Stimulated activated naive B cell treated with anti-CD40 and anti-IgM and Interleukin-4, amounts not matched to agents 10 μg/mL and 1 μg/mL and 100 μg/mL, for 72 hours (primary cell): ENCODE measurements at regions not wholly inside any gene's neighbourhood (a gene's known extent, or its start where the extent isn't known, plus 50 kb on each side); places are given as distances from the start of the nearest gene placed in this dataset.

Experiments used
- ATAC-seq, 2 donors: fragments of 150-1000 bp; cut with Tn5 transposase; replicated peaks; 2 replicates each; pipeline ENCODE4 v1.10.0; 2021; ENCODE audit warnings: moderate library complexity in 1 of 2
- DNase-seq: peaks from one replicate; pipeline ENCODE4 v3.0.0; 2021
- H3K27ac Mint-ChIP-seq: one replicate; pipeline ENCODE4 v1.8.0; 2022; ENCODE audit warnings: mild to moderate bottlenecking, mixed read lengths
- H3K27me3 Mint-ChIP-seq, 2 donors: one replicate each; pipeline ENCODE4 v1.8.0; 2022; ENCODE audit warnings: mixed read lengths in 2 of 2
- H3K36me3 Mint-ChIP-seq, 2 donors: one replicate each; pipeline ENCODE4 v1.8.0; 2022; ENCODE audit warnings: mixed read lengths in 2 of 2, mild to moderate bottlenecking in 1 of 2
- H3K4me1 Mint-ChIP-seq, 2 donors: one replicate each; pipeline ENCODE4 v1.8.0; 2022; ENCODE audit warnings: mixed read lengths in 2 of 2, mild to moderate bottlenecking in 1 of 2
- H3K4me3 Mint-ChIP-seq, 2 donors: one replicate each; pipeline ENCODE4 v1.8.0; 2022; ENCODE audit warnings: mild to moderate bottlenecking in 2 of 2, mixed read lengths in 2 of 2, moderate library complexity in 1 of 2
- H3K9me3 Mint-ChIP-seq, 2 donors: one replicate each; pipeline ENCODE4 v1.8.0; 2022; ENCODE audit warnings: mixed read lengths in 2 of 2, mild to moderate bottlenecking in 1 of 2

DNA sequence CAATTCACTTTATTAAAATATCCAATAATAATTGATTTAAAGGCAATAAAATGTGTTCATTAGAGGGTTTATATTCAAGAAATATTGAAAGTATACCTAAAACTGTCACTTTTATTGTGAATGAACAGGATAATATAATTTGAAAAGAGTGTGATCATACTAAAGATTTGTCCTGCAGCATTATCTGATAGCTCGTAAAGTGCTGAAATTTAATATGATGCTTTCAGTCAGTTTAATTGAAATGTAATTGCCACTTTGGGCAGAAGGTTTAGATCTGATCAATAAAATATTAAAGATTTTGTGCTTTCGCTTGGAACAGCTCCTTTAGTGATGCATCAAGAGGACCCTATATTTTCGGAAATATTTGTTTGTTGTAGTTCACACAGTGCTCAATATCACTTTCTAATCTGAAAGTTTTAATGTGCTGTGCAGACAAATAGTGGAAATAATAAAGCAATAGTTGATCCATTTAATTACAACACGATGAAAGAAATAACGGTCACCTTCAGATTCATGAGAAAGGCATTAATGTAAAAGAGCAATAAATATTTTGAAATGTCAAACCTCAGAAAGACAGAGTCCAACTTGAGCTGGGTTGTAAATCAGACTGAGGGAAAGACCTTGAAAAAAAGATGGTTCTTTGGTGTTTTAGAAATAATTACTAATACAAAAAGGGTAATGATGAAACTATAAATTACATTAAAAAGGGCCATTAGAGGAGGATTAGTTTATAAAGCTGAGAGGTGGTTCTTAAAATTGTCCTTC lies 129.7 kb upstream of the MEIS2 start:
- no peak for DNase-seq

GRCh38 chr15:37245358-37245757 lies 145.0 kb upstream of the MEIS2 start:
- no peak for DNase-seq
- no peak overlapping the region for H3K4me3 Mint-ChIP-seq

More for the DNA sequence above, 129.7 kb upstream of the MEIS2 start:
- Mint-ChIP-seq H3K27ac (no peak overlapping the region), H3K4me3 (no peak overlapping the region), H3K27me3 (no peaks in the 10 kb centered on the region), H3K4me1 (no peaks in the 10 kb centered on the region), H3K36me3 (no peaks in the 10 kb centered on the region), H3K9me3 (peaks cover 0 to 5% of the 10 kb centered on the region in 2 donors)
- no peak for ATAC-seq

DNA sequence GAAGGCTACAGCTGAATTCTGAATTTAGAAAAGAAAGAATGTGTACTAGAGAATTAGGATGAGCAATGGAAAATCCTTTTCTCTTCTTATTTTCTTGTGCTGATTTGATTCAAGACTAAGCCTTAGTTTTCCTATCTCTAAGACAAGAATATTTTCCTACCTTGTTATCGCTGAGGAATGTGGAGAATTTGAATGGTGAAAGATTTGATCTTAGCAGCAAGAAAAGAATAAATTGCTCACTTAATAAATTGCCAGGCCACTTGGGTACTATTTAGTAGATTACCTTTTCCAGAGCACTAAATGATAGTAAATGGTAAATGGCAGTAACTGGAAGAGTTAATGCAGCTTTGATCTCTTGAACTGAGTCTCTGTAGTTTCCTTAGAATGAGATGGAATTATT lies 145.7 kb upstream of the MEIS2 start:
- no peak for DNase-seq
- H3K27me3 Mint-ChIP-seq, result no peaks in the 10 kb centered on the region
- no peak for ATAC-seq
- H3K4me3 Mint-ChIP-seq, result no peak overlapping the region
- no peaks in the 10 kb centered on the region for H3K4me1 Mint-ChIP-seq
- H3K9me3 Mint-ChIP-seq, result no peaks in the 10 kb centered on the region
- no peak overlapping the region for H3K27ac Mint-ChIP-seq
- no peaks in the 10 kb centered on the region for H3K36me3 Mint-ChIP-seq

More at GRCh38 chr15:37245358-37245757, 145.0 kb upstream of the MEIS2 start:
- Mint-ChIP-seq H3K36me3 (no peaks in the 10 kb centered on the region), H3K27ac (no peak overlapping the region), H3K4me1 (no peaks in the 10 kb centered on the region), H3K27me3 (no peaks in the 10 kb centered on the region), H3K9me3 (peaks cover 0 to 3% of the 10 kb centered on the region in 2 donors)
- ATAC-seq, result no peak

DNA sequence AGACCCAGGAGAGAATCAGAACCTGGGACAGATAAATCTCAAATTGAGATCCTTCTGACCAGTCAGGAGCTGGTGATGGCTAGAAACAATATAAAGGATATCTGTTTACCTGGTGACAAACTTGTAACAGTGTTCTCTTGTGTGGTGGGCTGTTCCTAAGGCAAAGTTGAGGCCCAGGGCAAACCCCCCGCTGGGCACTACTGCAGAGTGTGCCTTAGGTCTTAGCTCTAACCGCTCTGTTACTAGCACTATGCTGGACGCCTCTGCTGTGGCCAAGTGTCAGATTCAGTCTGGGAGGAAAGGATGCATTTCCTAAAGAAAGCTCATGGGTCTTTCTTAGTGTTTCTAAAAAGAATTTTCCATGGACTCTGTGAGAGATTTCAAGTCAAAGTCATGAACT lies 146.5 kb upstream of the MEIS2 start:
- no peak overlapping the region for H3K27ac Mint-ChIP-seq

DNA sequence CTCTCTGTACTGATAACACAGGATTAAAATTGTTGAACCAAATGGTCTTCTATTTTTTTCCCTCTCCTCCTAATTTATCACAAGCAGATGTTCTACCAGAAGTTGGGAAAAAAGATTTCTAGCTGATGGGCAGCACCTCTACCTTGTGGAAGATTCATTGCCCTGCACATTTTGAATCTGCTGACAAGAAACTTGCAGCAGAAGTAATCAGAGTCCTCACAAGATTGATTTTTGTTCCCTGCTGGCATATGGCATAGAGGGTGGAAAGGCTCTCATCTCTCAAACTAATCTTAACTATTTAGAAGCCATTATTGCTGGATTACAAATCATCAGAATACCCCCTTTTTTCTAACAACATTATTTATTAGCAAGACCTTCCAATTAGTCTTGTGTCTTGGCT lies 148.9 kb upstream of the MEIS2 start:
- Mint-ChIP-seq H3K9me3 (no peaks in the 10 kb centered on the region), H3K4me1 (no peaks in the 10 kb centered on the region), H3K36me3 (no peaks in the 10 kb centered on the region), H3K27ac (no peak overlapping the region), H3K27me3 (no peaks in the 10 kb centered on the region), H3K4me3 (no peak overlapping the region)
- DNase-seq (no peak), ATAC-seq (no peak)

More for the DNA sequence above, 146.5 kb upstream of the MEIS2 start:
- H3K27me3 Mint-ChIP-seq, result no peaks in the 10 kb centered on the region
- H3K9me3 Mint-ChIP-seq, result no peaks in the 10 kb centered on the region
- ATAC-seq, result no peak
- H3K36me3 Mint-ChIP-seq, result no peaks in the 10 kb centered on the region
- DNase-seq, result no peak
- no peaks in the 10 kb centered on the region for H3K4me1 Mint-ChIP-seq
- H3K4me3 Mint-ChIP-seq, result no peak overlapping the region

DNA sequence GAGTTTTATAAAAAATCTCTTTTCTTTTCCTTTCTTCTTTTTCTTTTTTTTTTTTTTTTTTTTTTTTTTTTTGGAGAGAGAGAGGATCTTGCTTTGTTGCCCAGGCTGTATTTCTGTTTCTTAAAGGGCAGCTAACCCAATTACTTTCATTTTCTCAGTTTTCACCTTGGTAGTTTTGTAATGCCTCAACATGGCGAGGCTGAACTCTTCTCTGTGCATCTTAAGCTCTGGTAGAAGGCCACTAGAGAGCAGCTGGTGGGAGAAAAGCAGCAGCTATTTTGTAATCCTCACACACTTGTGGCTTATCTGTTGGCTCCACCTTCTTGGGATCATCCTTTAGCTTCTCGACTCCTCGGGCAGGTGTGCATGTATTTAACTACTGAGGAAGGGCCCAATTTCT lies 152.2 kb upstream of the MEIS2 start:
- DNase-seq (no peak), ATAC-seq (no peak)
- no peaks in the 10 kb centered on the region for H3K9me3 Mint-ChIP-seq
- no peak overlapping the region for H3K4me3 Mint-ChIP-seq
- no peaks in the 10 kb centered on the region for H3K36me3 Mint-ChIP-seq
- no peak overlapping the region for H3K27ac Mint-ChIP-seq
- no peaks in the 10 kb centered on the region for H3K4me1 Mint-ChIP-seq
- no peaks in the 10 kb centered on the region for H3K27me3 Mint-ChIP-seq

GRCh38 chr15:37253877-37254276 lies 153.5 kb upstream of the MEIS2 start:
- DNase-seq (no peak), ATAC-seq (no peak)
- Mint-ChIP-seq H3K27ac (no peak overlapping the region), H3K36me3 (no peaks in the 10 kb centered on the region), H3K27me3 (no peaks in the 10 kb centered on the region), H3K4me3 (no peak overlapping the region), H3K9me3 (peaks cover 0 to 2% of the 10 kb centered on the region in 2 donors), H3K4me1 (no peaks in the 10 kb centered on the region)

GRCh38 chr15:37260255-37260654 lies 159.9 kb upstream of the MEIS2 start:
- no peaks in the 10 kb centered on the region for H3K36me3 Mint-ChIP-seq
- no peaks in the 10 kb centered on the region for H3K27me3 Mint-ChIP-seq
- H3K4me1 Mint-ChIP-seq, result no peaks in the 10 kb centered on the region
- ATAC-seq (no peak), DNase-seq (no peak)
- peaks cover 0 to 6% of the 10 kb centered on the region in 2 donors for H3K9me3 Mint-ChIP-seq
- H3K27ac Mint-ChIP-seq, result no peak overlapping the region
- H3K4me3 Mint-ChIP-seq, result no peak overlapping the region

- DNase-seq (no peak), ATAC-seq (no peak)
- Mint-ChIP-seq H3K4me3 (no peak overlapping the region), H3K27ac (no peak overlapping the region), H3K36me3 (no peaks in the 10 kb centered on the region), H3K4me1 (no peaks in the 10 kb centered on the region), H3K9me3 (peaks cover 0 to 6% of the 10 kb centered on the region in 2 donors), H3K27me3 (no peaks in the 10 kb centered on the region)
These were observed 161.3 kb upstream of the MEIS2 start for GRCh38 chr15:37261685-37262084.

- Mint-ChIP-seq H3K27me3 (no peaks in the 10 kb centered on the region), H3K4me1 (no peaks in the 10 kb centered on the region), H3K36me3 (no peaks in the 10 kb centered on the region), H3K9me3 (peaks cover 3 to 5% of the 10 kb centered on the region in 2 donors), H3K27ac (no peak overlapping the region), H3K4me3 (no peak overlapping the region)
- no peak for DNase-seq
- no peak for ATAC-seq
These were observed 162.7 kb upstream of the MEIS2 start for GRCh38 chr15:37262922-37263608.

DNA sequence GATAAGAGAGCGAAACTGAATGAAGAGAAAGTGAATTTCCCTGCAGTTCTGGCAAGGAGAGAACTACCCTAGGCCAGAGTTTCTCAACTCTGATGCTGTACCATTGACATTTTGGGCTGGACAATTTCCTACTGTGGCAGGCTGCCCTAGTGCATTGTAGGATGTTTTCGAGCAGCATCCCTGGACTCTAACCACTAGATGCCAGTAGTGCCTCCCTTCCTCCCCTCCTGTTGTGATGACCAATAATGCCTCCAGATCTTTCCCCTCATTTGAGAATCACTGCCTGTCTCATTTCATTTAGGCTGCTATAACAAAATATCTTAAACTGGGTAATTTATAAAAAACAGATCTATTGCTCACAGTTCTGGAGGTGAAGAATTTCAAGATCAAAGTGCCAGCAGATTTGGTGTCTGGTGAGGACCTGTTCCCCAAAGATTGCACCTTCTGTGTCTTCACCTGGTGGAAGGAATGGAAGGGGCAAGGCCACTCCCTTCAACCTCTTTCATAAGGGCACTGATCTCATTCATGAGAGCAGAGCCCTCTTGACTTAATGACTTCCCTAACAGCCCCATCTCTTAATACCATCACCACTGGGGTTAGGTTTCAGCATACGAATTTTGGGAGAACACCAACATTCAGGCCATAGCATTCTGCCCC lies 188.9 kb upstream of the MEIS2 start:
- no peaks in the 10 kb centered on the region for H3K36me3 Mint-ChIP-seq
- DNase-seq (no peak), ATAC-seq (no peak)
- no peaks in the 10 kb centered on the region for H3K27me3 Mint-ChIP-seq
- no peaks in the 10 kb centered on the region for H3K4me1 Mint-ChIP-seq
- no peak overlapping the region for H3K4me3 Mint-ChIP-seq
- no peaks in the 10 kb centered on the region for H3K9me3 Mint-ChIP-seq
- H3K27ac Mint-ChIP-seq, result no peak overlapping the region

- Mint-ChIP-seq H3K36me3 (no peaks in the 10 kb centered on the region), H3K4me1 (no peaks in the 10 kb centered on the region), H3K27me3 (no peaks in the 10 kb centered on the region), H3K4me3 (no peak overlapping the region), H3K27ac (no peak overlapping the region), H3K9me3 (peaks cover 3 to 8% of the 10 kb centered on the region in 2 donors)
- ATAC-seq (no peak), DNase-seq (no peak)
These were observed 191.6 kb upstream of the MEIS2 start for GRCh38 chr15:37291920-37292319.

DNA sequence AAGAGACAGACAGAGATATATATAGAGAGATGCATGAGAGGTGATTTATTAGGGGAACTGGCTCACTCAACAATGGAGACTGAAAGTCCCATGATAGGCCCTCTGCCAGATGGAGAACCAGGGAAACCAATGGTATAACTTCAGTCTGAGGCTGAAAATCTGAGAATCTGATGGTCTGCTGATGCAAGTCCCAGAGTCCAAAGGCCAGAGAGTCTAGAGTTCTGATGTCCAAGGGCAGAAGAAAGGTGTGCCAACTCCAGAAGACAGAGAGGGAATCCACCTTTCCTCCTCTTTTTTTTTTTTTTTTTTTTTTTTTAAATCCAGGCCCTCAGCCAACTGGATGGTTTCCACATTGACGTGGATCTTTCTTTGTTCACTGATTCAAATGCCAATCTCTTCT lies 197.9 kb upstream of the MEIS2 start:
- Mint-ChIP-seq H3K27me3 (no peaks in the 10 kb centered on the region), H3K27ac (no peak overlapping the region), H3K36me3 (no peaks in the 10 kb centered on the region), H3K9me3 (peaks cover 3 to 9% of the 10 kb centered on the region in 2 donors), H3K4me1 (no peaks in the 10 kb centered on the region), H3K4me3 (no peak overlapping the region)
- ATAC-seq (no peak), DNase-seq (no peak)

DNA sequence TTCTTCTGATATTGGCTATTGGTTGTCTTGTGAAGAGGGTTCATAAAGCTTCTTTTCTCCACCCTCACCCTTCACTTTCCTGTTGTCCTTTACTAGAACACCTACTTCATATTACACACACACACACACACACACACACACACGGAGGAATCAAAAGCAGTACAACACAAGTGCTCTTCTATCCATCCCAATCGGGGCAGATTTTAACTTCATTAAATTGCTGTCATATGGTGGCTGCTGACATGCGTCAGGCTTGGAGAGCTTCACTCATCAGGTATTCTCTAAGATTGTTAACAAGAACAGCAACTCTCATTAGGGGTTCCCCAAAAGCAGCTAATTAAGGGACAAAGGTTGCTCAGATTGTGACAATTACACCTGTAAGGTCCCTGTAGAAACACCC lies 239.1 kb upstream of the MEIS2 start:
- Mint-ChIP-seq H3K27me3 (no peaks in the 10 kb centered on the region), H3K36me3 (no peaks in the 10 kb centered on the region), H3K27ac (no peak overlapping the region), H3K4me3 (no peak overlapping the region), H3K9me3 (peaks cover 0 to 2% of the 10 kb centered on the region in 2 donors), H3K4me1 (no peaks in the 10 kb centered on the region)
- ATAC-seq (no peak), DNase-seq (no peak)

DNA sequence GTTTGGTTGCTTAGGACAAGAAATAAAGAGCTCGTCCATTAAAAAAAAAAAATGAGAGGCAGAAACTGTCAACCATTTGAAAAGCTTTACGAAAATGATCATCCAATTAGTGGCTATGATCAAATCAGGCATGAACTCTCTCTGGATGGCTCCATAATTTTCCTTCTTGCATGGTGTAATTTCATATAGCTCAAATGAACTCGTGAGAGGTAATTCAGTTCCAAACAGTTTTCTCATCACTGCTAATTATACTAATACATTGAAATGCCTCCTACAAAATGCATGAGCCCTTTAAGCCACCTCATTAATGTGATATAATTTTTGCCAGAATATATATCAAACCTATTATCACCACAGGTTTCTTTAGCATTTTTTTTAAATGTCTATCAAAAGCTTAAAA lies 239.5 kb upstream of the MEIS2 start:
- no peak for DNase-seq
- no peak overlapping the region for H3K27ac Mint-ChIP-seq

More for the DNA sequence above, 239.5 kb upstream of the MEIS2 start:
- no peak overlapping the region for H3K4me3 Mint-ChIP-seq
- H3K4me1 Mint-ChIP-seq, result no peaks in the 10 kb centered on the region
- peaks cover 0 to 2% of the 10 kb centered on the region in 2 donors for H3K9me3 Mint-ChIP-seq
- ATAC-seq, result no peak
- no peaks in the 10 kb centered on the region for H3K27me3 Mint-ChIP-seq
- H3K36me3 Mint-ChIP-seq, result no peaks in the 10 kb centered on the region
